Neural cell (in vitro differentiated cells): ENCODE measurements at regions not wholly inside any gene's neighbourhood (a gene's known extent, or its start where the extent isn't known, plus 50 kb on each side); places are given as distances from the start of the nearest gene placed in this dataset.

Experiments used
- EP300 ChIP-seq: fragments of 450-650 bp; conservative IDR thresholded peaks from 2 replicates; pipeline ENCODE4 v1.6.1; 2014; ENCODE audit warnings: antibody characterized with exemption, mild to moderate bottlenecking, moderate library complexity; ENCODE audit not compliant: poor library complexity, severe bottlenecking
- EZH2 ChIP-seq: fragments of 200-600, 300-800 bp; shearing (Covaris generic), sonication (generic); IDR thresholded peaks from 2 replicates; pipeline ENCODE4 v1.6.1; 2014; ENCODE audit warnings: antibody characterized with exemption, low read length, borderline replicate concordance, mild to moderate bottlenecking; ENCODE audit not compliant: insufficient read depth, poor library complexity, severe bottlenecking
- RAD21 ChIP-seq: fragments of 450-650 bp; conservative IDR thresholded peaks from 2 replicates; pipeline ENCODE4 v1.6.1; 2014; ENCODE audit warnings: antibody characterized with exemption, mild to moderate bottlenecking, moderate library complexity
- TF ChIP-seq, protein P1 (sequence below): fragments of 450-650 bp; IDR thresholded peaks from 2 replicates; pipeline ENCODE4 v1.5.1; 2014; ENCODE audit warnings: antibody characterized with exemption, mild to moderate bottlenecking, moderate library complexity; ENCODE audit not compliant: poor library complexity, severe bottlenecking

GRCh38 chr2:41448221-41448620 is 599.6 kb upstream of the PKDCC start:
- TF ChIP-seq EP300 = no peak
- TF ChIP-seq, protein P1, sequence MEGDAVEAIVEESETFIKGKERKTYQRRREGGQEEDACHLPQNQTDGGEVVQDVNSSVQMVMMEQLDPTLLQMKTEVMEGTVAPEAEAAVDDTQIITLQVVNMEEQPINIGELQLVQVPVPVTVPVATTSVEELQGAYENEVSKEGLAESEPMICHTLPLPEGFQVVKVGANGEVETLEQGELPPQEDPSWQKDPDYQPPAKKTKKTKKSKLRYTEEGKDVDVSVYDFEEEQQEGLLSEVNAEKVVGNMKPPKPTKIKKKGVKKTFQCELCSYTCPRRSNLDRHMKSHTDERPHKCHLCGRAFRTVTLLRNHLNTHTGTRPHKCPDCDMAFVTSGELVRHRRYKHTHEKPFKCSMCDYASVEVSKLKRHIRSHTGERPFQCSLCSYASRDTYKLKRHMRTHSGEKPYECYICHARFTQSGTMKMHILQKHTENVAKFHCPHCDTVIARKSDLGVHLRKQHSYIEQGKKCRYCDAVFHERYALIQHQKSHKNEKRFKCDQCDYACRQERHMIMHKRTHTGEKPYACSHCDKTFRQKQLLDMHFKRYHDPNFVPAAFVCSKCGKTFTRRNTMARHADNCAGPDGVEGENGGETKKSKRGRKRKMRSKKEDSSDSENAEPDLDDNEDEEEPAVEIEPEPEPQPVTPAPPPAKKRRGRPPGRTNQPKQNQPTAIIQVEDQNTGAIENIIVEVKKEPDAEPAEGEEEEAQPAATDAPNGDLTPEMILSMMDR = no peak
- TF ChIP-seq EZH2 = no peak
- no peak for TF ChIP-seq RAD21
